NCI-H748 treated with DMSO at 0.1 percent for 48 hours (cell line): ENCODE measurements at regions not wholly inside any gene's neighbourhood (a gene's known extent, or its start where the extent isn't known, plus 50 kb on each side); places are given as distances from the start of the nearest gene placed in this dataset.

Experiments used
- DNase-seq: peaks from one replicate; lab custom pipeline; 2025; lab: John Stamatoyannopoulos, UW

- DNase-seq: no peak
These were observed 138.8 kb upstream of the TAPT1 start for GRCh38 chr4:16365036-16365569.

GRCh38 chr4:16360694-16361262 lies 134.5 kb upstream of the TAPT1 start:
- DNase-seq: no peak

DNA sequence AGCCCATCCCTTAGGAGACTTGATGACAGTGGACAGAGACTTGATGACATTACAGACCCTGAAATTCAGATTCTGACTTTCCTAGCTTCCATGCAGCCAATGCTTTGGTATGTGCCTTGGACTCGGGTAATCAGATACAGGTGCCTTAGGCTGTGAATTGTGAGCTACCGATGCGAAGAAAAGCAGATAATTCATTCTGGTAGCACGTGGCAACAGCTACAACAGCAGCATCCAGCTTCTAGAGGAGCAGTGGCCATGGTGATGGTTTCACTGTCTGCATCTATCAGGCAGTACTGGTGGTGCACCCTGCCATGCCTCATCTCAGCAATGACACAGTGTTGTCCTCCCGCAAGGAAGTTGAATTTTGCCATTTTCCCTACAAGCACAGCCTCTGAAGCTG lies 126.9 kb upstream of the TAPT1 start:
- DNase-seq: no peak

DNA sequence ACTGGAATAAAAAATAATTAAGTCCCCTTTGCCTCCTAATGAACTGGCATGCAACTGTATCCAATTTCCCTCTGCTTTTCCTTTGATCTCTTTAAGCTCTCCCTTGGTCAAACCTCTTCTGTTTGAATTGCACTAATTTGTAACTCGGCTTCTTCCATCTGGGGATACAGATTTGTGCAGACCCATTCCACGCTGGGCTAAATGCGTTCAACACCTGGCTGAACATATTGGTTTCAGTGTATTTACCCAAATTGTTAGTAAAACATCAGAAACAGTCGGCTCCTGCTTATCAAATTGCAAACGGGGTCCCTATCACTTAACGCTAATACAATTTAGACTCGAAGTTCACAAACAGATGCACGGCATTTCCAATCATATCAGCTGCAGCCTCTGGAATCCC lies 124.9 kb upstream of the TAPT1 start:
- DNase-seq: no peak

DNA sequence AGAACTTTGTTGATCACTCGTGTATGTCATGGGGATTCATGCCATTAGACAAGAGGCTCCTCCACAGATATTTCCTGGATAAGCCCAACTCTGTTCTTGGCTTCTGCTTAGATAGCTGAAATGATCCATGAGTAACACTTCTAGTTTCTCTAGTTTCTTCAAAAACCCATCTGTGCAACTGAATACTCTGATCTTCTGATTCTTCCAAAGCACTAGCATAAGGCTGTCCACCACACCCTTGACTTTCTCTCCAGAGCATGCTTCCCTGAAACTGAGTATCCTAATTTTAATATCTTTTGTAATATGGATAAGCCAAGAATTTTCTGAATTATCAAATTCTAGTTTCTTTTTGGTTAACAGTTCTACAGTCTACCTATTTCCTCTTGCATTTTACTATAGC lies 118.6 kb upstream of the TAPT1 start:
- no peak for DNase-seq

DNA sequence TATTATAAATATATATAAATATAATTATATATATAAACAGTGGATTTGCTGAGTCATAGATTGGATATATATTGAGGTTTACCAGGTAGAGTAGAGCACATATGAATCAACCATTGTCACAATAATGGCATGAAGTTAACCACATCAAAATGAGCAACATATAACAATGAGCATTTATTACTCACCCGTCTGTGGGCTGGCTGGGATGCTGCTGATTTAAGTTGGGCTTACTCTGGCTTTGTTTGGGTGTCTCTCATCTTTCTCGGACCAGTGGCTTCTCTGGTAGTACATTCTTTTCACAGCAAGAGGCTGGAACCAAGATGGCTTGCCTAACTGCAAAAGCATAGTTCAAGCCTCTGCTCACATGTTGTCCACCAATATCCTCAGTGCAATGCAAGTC lies 111.7 kb upstream of the TAPT1 start:
- no peak for DNase-seq

DNA sequence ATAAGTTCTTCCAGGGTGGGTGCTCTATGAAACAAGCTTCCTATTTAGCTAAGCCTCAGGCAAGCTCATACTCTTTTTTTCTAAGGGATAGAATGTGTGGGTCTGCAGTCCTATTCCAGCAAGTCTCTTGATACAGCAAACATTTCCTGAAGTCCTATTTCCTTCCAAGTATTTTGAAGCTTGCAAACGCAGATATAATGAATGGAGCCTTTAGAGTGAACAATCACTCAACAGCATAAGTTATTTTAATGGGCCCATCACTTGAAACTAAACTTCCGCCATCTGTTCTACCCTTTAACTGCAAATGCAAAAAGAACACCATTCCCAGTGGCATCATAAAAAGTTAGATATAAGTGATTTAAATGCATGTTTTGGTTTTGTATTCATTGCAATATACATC lies 108.3 kb upstream of the TAPT1 start:
- no peak for DNase-seq

DNA sequence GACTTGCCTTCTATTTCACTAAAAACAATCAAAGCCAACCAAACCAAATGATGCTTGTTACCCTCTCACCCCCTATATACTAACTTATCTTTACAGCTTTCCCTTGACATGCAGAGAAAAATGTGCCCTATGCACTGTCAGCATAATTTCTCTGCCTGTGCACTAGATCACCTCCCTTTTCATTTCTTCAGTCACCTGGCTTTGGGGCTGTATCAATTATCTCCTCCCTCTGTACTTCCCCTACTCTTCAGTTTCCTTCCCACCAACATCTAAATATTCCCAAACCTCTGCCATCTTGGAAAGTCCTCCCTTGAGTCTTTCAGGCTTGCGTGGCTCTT lies 103.5 kb upstream of the TAPT1 start:
- no peak for DNase-seq

GRCh38 chr4:16329125-16329796 lies 103.0 kb upstream of the TAPT1 start:
- no peak for DNase-seq

DNA sequence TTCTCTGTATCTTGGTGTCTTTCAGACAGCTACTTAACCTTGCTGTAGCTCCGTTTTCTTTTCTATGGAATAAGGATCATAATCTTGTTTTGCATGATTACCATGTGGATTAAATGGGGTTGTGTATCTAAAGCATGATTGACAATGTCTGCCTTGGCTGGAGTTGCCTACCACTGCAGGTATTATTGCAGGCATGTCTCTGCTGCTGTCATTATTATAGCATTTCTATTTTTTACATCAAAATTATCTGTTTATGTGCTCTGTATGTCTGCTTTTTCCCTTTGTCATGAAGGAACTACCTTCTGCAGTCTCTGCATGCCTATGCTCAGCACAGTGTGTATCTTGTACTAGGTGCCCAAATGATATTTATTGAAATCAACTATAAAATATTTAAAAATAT lies 95.9 kb upstream of the TAPT1 start:
- no peak for DNase-seq

DNA sequence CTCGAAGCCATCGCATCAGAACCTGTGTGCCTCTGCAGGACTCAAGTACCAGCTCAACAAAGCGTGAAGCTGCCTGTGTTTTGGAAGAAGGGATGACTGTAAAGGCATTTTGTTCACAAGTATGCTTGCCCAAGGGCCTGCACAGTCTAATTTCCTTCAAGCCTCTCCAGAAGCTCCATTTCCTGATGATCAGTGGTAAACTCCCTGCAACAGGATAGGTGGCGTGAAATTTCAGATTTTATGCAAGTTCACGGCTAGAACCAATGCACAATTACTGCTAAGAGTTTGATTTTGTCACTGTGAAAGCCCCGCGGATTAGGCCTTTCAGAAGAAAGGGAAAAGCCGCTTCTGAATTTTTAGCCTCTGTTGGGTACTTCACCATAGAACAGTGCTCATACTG lies 89.2 kb upstream of the TAPT1 start:
- no peak for DNase-seq

GRCh38 chr4:16310606-16311005 lies 84.3 kb upstream of the TAPT1 start:
- no peak for DNase-seq

- no peak for DNase-seq
These were observed 76.4 kb upstream of the TAPT1 start for GRCh38 chr4:16302648-16303047.

- DNase-seq: no peak
These were observed 70.7 kb upstream of the TAPT1 start for GRCh38 chr4:16297003-16297402.

DNA sequence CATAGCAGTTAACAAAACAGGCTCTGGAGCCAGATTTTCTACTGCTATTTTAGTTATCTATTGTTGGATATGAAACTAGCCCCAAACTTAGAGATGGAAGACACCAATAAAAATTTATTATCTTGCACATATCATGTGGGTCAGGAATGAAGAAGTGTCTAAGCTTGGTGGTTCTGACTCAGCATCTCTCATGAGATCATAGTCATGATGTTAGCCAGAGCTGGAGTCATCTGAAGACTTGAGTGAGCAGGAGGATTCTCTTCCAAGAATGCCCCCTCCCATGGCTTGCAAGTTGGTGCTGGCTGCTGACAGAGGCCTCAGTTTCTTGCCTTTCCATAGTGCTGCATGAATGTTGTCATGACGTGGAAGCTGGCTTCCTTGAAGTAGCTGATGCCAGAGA lies 68.2 kb upstream of the TAPT1 start:
- no peak for DNase-seq

GRCh38 chr4:16293210-16293838 lies 67.1 kb upstream of the TAPT1 start:
- DNase-seq: no peak

DNA sequence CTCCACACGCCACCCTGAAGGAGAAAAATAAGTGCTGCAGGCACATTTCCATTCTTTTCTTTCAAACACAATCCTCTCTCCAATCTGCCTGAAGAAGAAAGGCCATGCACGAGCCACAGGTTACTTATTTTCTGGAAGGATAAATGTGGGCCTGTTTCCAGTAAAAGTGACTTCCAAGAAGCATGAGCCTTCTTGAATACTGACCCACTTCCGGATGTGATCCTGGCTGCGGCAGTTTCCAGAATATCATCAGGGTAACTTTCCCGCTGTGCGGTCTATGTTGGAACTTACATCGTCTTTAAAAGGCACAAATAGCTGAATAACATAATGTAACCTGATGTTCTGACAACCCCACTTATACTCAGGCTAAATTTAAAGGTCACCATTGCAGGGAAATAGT lies 66.3 kb upstream of the TAPT1 start:
- no peak for DNase-seq

- no peak for DNase-seq
These were observed 64.6 kb upstream of the TAPT1 start for GRCh38 chr4:16290681-16291420.

GRCh38 chr4:16289897-16290554 lies 63.8 kb upstream of the TAPT1 start:
- peak; percentile 30 for DNase-seq

DNA sequence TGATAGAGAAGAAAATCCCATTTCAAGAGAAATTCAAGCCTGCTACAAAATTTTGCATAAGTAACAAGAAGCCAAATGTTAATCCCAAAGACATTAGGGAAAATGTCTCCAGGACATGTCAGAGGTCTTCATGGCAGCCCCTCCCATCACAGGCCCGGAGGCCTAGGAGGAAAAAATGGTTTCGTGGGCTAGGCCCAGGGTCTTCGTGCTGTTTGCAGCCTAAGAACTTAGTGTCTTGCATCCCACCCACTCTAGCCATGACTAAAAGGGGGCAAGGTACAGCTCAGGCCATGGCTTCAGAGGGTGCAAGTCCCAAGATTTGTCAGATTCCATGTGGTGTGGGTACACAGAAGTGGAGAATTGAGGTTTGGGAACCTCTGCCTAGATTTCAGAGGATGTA lies 57.8 kb upstream of the TAPT1 start:
- no peak for DNase-seq

- DNase-seq: no peak
These were observed 51.9 kb upstream of the TAPT1 start for GRCh38 chr4:16278178-16278577.
